H1 (cell line): ENCODE measurements at regions not wholly inside any gene's neighbourhood (a gene's known extent, or its start where the extent isn't known, plus 50 kb on each side); places are given as distances from the start of the nearest gene placed in this dataset.

Source experiments
- EP300 ChIP-seq, 2 experiments: IDR thresholded peaks; 1 replicate in 1 of 2; 2 replicates in 1 of 2; pipeline ENCODE4 v1.6.1; 2011 to 2012; ENCODE audit warnings: low read depth in 2 of 2, low read length in 2 of 2, mild to moderate bottlenecking in 2 of 2, borderline replicate concordance in 1 of 2, inconsistent platforms in 1 of 2, moderate library complexity in 1 of 2
- MAFK ChIP-seq: IDR thresholded peaks from 2 replicates; pipeline ENCODE4 v1.6.1; 2012; ENCODE audit warnings: low read depth, mild to moderate bottlenecking, improper control_type of control experiment, low read length
- POLR2A ChIP-seq, 2 experiments: IDR thresholded peaks; 1 replicate in 1 of 2; 2 replicates in 1 of 2; pipeline ENCODE4 v1.6.1; 2011; ENCODE audit warnings: low read depth in 2 of 2, low read length in 2 of 2, mild to moderate bottlenecking in 2 of 2; ENCODE audit errors: control extremely low read depth in 1 of 2
- POLR2AphosphoS5 ChIP-seq: IDR thresholded peaks from 2 replicates; pipeline ENCODE4 v1.6.1; 2011; ENCODE audit warnings: low read depth, low read length
- SRF ChIP-seq: IDR thresholded peaks from 2 replicates; pipeline ENCODE4 v1.6.1; 2011; ENCODE audit warnings: mild to moderate bottlenecking, low read depth, low read length, moderate library complexity

GRCh38 chr4:3704669-3705068, 61.5 kb upstream of the ADRA2C start:
- TF ChIP-seq SRF (no peak), POLR2A (IDR thresholded peaks at IDR 0.05; ENCODE audit: control extremely low read depth in 1 of 2, low read depth in 2 of 2, low read length in 2 of 2) (no peak), EP300 (IDR thresholded peaks at IDR 0.05; ENCODE audit: borderline replicate concordance in 1 of 2, low read depth in 2 of 2, low read length in 2 of 2) (no peak), MAFK (no peak), POLR2AphosphoS5 (no peak)
